NT2/D1 (cell line): ENCODE measurements at regions not wholly inside any gene's neighbourhood (a gene's known extent, or its start where the extent isn't known, plus 50 kb on each side); places are given as distances from the start of the nearest gene placed in this dataset.

Source experiments
- DNase-seq: peaks from one replicate; pipeline ENCODE4 v3.0.0-alpha.2; 2011; ENCODE audit warnings: low read depth, low spot score
- H3K27me3 ChIP-seq: 2 replicates; pipeline ENCODE4 v1.6.0; 2011; ENCODE audit warnings: mild to moderate bottlenecking; ENCODE audit not compliant: insufficient read length, insufficient read depth
- H3K36me3 ChIP-seq: 2 replicates; pipeline ENCODE4 v1.6.1; 2011; ENCODE audit warnings: mild to moderate bottlenecking, low read length, mixed read lengths; ENCODE audit not compliant: insufficient read depth, insufficient read length
- H3K4me1 ChIP-seq: 2 replicates; pipeline ENCODE4 v1.5.1; 2011; ENCODE audit not compliant: insufficient read depth, insufficient read length
- H3K4me3 ChIP-seq: 2 replicates; pipeline ENCODE4 v1.5.1; 2011; ENCODE audit warnings: low read depth; ENCODE audit not compliant: insufficient read length
- H3K9ac ChIP-seq: 2 replicates; pipeline ENCODE4 v1.6.0; 2011; ENCODE audit warnings: low read depth; ENCODE audit not compliant: insufficient read length
- H3K9me3 ChIP-seq: 2 replicates; pipeline ENCODE4 v1.5.1; 2011; ENCODE audit warnings: mild to moderate bottlenecking, low read length; ENCODE audit not compliant: insufficient read depth
- SUZ12 ChIP-seq: IDR thresholded peaks from 2 replicates; pipeline ENCODE4 v1.6.1; 2011; ENCODE audit not compliant: insufficient read length, insufficient read depth; ENCODE audit errors: extremely low read depth
- YY1 ChIP-seq: IDR thresholded peaks from 2 replicates; pipeline ENCODE4 v1.6.1; 2011; ENCODE audit not compliant: insufficient read length, insufficient read depth
- ZNF274 ChIP-seq: IDR thresholded peaks from 2 replicates; pipeline ENCODE4 v1.6.1; 2011; ENCODE audit warnings: mild to moderate bottlenecking, low read depth, low read length

DNA sequence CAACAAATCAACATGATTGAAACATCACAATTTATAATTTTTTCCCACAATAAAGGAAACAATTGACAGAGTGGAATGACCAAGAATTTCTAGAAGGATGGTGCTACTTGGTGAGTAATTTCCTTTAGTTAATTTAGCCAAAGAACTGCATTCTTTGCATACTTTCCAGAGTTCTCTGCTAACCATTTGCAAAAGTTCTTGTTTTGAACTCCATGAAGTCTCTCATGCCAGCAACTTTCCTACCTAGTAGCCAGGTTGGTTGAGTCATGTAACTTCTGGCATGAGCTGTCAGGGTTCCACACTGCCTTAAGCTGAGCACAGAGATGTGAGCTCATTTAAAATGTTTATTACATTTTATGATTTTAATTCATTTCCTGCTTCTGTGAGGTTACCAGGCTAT lies 539.6 kb downstream of the PID1 start:
- DNase-seq, result peak; percentile 20
- TF ChIP-seq YY1, result no peak
- no peak for TF ChIP-seq ZNF274
- no peak for TF ChIP-seq SUZ12
- no peak overlapping the region for H3K4me3 ChIP-seq
- no peaks in the 10 kb centered on the region for H3K27me3 ChIP-seq
- H3K9ac ChIP-seq, result no peak overlapping the region
- no peaks in the 10 kb centered on the region for H3K4me1 ChIP-seq
- H3K9me3 ChIP-seq, result 0 out of 2 replicates have a peak, but pooled peaks cover 6% of the 10 kb centered on the region
- H3K36me3 ChIP-seq, result no peaks in the 10 kb centered on the region

DNA sequence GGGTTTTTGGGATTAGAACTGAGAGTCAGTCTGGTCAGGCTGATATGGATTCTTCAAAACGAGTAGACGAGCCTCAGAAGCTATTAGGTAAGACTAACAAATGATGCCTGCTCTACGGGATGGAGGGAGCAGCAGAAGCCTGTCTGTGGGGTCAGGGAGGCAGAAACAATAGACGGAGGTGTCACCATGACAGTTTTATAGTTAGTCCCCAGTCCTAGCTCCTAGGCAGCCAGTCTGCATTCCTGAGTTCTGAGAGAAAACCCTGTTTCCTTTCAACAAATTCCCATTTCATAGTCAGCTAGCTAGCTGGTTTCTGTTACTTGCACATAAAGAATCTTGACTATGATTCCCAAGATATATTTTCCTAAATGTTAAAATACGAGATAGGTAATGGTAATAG lies 542.1 kb downstream of the PID1 start:
- DNase-seq, result no peak
- Histone ChIP-seq H3K36me3 (no peaks in the 10 kb centered on the region), H3K27me3 (no peaks in the 10 kb centered on the region), H3K9me3 (0 out of 2 replicates have a peak, but pooled peaks cover 10% of the 10 kb centered on the region), H3K4me3 (no peak overlapping the region), H3K4me1 (no peaks in the 10 kb centered on the region), H3K9ac (no peak overlapping the region)
- TF ChIP-seq SUZ12, result no peak
- no peak for TF ChIP-seq ZNF274
- no peak for TF ChIP-seq YY1

- no peak for TF ChIP-seq YY1
- Histone ChIP-seq H3K9ac (no peak overlapping the region), H3K4me1 (no peaks in the 10 kb centered on the region), H3K27me3 (no peaks in the 10 kb centered on the region), H3K4me3 (no peak overlapping the region), H3K9me3 (0 out of 2 replicates have a peak, but pooled peaks cover 4% of the 10 kb centered on the region), H3K36me3 (no peaks in the 10 kb centered on the region)
- DNase-seq, result no peak
Measured at GRCh38 chr2:228725031-228725430, 543.5 kb upstream of the SPHKAP start.

GRCh38 chr2:228723599-228723998 lies 542.1 kb upstream of the SPHKAP start:
- no peak for TF ChIP-seq SUZ12
- TF ChIP-seq ZNF274, result no peak
- TF ChIP-seq YY1, result no peak
- Histone ChIP-seq H3K36me3 (no peaks in the 10 kb centered on the region), H3K27me3 (no peaks in the 10 kb centered on the region), H3K4me1 (no peaks in the 10 kb centered on the region), H3K4me3 (no peak overlapping the region), H3K9ac (no peak overlapping the region), H3K9me3 (0 out of 2 replicates have a peak, but pooled peaks cover 4% of the 10 kb centered on the region)
- DNase-seq, result no peak

DNA sequence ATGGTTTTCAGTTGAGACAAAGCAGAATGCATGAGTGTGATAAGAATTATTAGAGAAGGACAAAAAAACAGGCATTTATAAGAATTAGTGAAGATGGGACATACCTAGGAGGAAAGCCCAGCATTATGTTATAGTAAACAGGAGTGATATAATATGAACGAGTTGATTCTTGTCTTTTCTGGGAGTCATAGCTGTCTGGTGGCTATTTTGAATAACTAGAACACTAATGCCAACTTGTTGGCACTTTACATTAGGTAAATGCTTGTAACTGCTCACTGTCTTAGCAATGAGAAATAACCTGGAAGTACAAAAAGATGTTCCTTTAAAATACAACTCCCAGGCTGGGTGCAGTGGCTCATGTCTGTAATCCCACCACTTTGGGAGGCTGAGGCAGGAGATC lies 540.8 kb upstream of the SPHKAP start:
- no peak for DNase-seq
- Histone ChIP-seq H3K4me1 (no peaks in the 10 kb centered on the region), H3K9me3 (0 out of 2 replicates have a peak, but pooled peaks cover 4% of the 10 kb centered on the region), H3K27me3 (no peaks in the 10 kb centered on the region), H3K9ac (no peak overlapping the region), H3K36me3 (no peaks in the 10 kb centered on the region), H3K4me3 (no peak overlapping the region)
- no peak for TF ChIP-seq ZNF274
- TF ChIP-seq YY1, result no peak
- TF ChIP-seq SUZ12, result no peak

- no peak overlapping the region for H3K9ac ChIP-seq
- H3K4me1 ChIP-seq, result no peaks in the 10 kb centered on the region
- no peak for DNase-seq
- H3K36me3 ChIP-seq, result no peaks in the 10 kb centered on the region
- H3K27me3 ChIP-seq, result no peaks in the 10 kb centered on the region
- H3K4me3 ChIP-seq, result no peak overlapping the region
- no peak for TF ChIP-seq ZNF274
- no peak for TF ChIP-seq SUZ12
- no peak for TF ChIP-seq YY1
- 0 out of 2 replicates have a peak, but pooled peaks cover 2% of the 10 kb centered on the region for H3K9me3 ChIP-seq
Measured at GRCh38 chr2:228720895-228721294, 539.4 kb upstream of the SPHKAP start.

GRCh38 chr2:228709788-228710371 lies 528.4 kb upstream of the SPHKAP start:
- Histone ChIP-seq H3K9ac (no peak overlapping the region), H3K4me3 (no peak overlapping the region), H3K36me3 (no peaks in the 10 kb centered on the region), H3K27me3 (no peaks in the 10 kb centered on the region), H3K4me1 (no peaks in the 10 kb centered on the region), H3K9me3 (peaks cover 5% of the 10 kb centered on the region; the same call in 1 of the 2 replicates)
- TF ChIP-seq YY1 (no peak), ZNF274 (no peak), SUZ12 (no peak)
- no peak for DNase-seq
